ENCODE measurements at regions not wholly inside any gene's neighbourhood (a gene's known extent, or its start where the extent isn't known, plus 50 kb on each side); places are given as distances from the start of the nearest gene placed in this dataset.

GRCh38 chr10:85177767-85178166, 849.4 kb downstream of the CCSER2 start:
- TF ChIP-seq CTCF (IDR thresholded peaks at IDR 0.05): no peak
- TF ChIP-seq POLR2AphosphoS5 (IDR thresholded peaks at IDR 0.05): no peak
- TF ChIP-seq POLR2A (IDR thresholded peaks at IDR 0.05; ENCODE audit: low read depth): no peak
